ENCODE measurements at regions not wholly inside any gene's neighbourhood (a gene's known extent, or its start where the extent isn't known, plus 50 kb on each side); places are given as distances from the start of the nearest gene placed in this dataset.

GRCh38 chr18:1045658-1046057 lies 141.0 kb downstream of the ADCYAP1 start:
- no peak overlapping the region for H3K23ac ChIP-seq (ENCODE audit: low read length)
- H3K9ac ChIP-seq (ENCODE audit: low read length) = no peak overlapping the region
- no peak overlapping the region for H3K4ac ChIP-seq (ENCODE audit: low read depth, low read length)
- H3K14ac ChIP-seq (ENCODE audit: low read length) = no peak overlapping the region
- no peak overlapping the region for H3K4me3 ChIP-seq (ENCODE audit: low read depth, low read length)
- no peaks in the 10 kb centered on the region for H3K4me1 ChIP-seq (ENCODE audit: control insufficient read depth in 1 of 2, insufficient read depth in 2 of 2, low read length in 2 of 2)
- no peak overlapping the region for H4K8ac ChIP-seq (ENCODE audit: low read depth, low read length)
- H3K4me2 ChIP-seq (ENCODE audit: low read length) = no peak overlapping the region
- H2BK5ac ChIP-seq (ENCODE audit: low read depth, low read length, poor library complexity) = no peak overlapping the region
- no peak overlapping the region for H4K12ac ChIP-seq (ENCODE audit: low read depth, low read length)
- no peak overlapping the region for H2AK5ac ChIP-seq (ENCODE audit: low read length)
- H3K27ac ChIP-seq (ENCODE audit: low read depth, low read length) = no peak overlapping the region
- H3K9me3 ChIP-seq (ENCODE audit: insufficient read depth, low read depth, low read length) = no peaks in the 10 kb centered on the region
- no peak overlapping the region for H4K91ac ChIP-seq (ENCODE audit: low read depth, low read length)
- no peaks in the 10 kb centered on the region for H3K79me1 ChIP-seq (ENCODE audit: low read length)
- H2BK12ac ChIP-seq (ENCODE audit: low read length) = no peak overlapping the region
- 100% methylated on average over 1 of the region's 4 CpGs for WGBS (ENCODE audit: extremely low coverage, insufficient coverage, insufficient read length)
- no peaks in the 10 kb centered on the region for H3K27me3 ChIP-seq (ENCODE audit: insufficient read depth, low read length)
- H3K36me3 ChIP-seq (ENCODE audit: control insufficient read depth in 1 of 2, insufficient read depth in 2 of 2, low read length in 2 of 2) = no peaks in the 10 kb centered on the region
- DNase-seq = no peak
- H2BK120ac ChIP-seq (ENCODE audit: insufficient read depth, low read length, poor library complexity) = no peak overlapping the region
- no peaks in the 10 kb centered on the region for H3K79me2 ChIP-seq (ENCODE audit: control insufficient read depth, insufficient read depth, low read length, poor library complexity)
- H3K18ac ChIP-seq (ENCODE audit: low read length) = no peak overlapping the region
- no peak overlapping the region for H2AFZ ChIP-seq (ENCODE audit: insufficient read depth, low read length, poor library complexity)

- no peaks in the 10 kb centered on the region for H3K9me3 ChIP-seq (ENCODE audit: insufficient read depth, low read depth, low read length)
- H3K79me1 ChIP-seq (ENCODE audit: low read length) = no peaks in the 10 kb centered on the region
- H4K12ac ChIP-seq (ENCODE audit: low read depth, low read length) = no peak overlapping the region
- H2AFZ ChIP-seq (ENCODE audit: insufficient read depth, low read length, poor library complexity) = no peak overlapping the region
- no CpG with 5 or more reads among the region's 5 CpGs for WGBS (ENCODE audit: extremely low coverage, insufficient coverage, insufficient read length)
- no peak overlapping the region for H3K27ac ChIP-seq (ENCODE audit: low read depth, low read length)
- no peak overlapping the region for H4K91ac ChIP-seq (ENCODE audit: low read depth, low read length)
- no peak overlapping the region for H2BK12ac ChIP-seq (ENCODE audit: low read length)
- no peak overlapping the region for H2AK5ac ChIP-seq (ENCODE audit: low read length)
- DNase-seq = no peak
- H3K4me2 ChIP-seq (ENCODE audit: low read length) = no peak overlapping the region
- H3K4ac ChIP-seq (ENCODE audit: low read depth, low read length) = no peak overlapping the region
- H3K27me3 ChIP-seq (ENCODE audit: insufficient read depth, low read length) = no peaks in the 10 kb centered on the region
- H3K14ac ChIP-seq (ENCODE audit: low read length) = no peak overlapping the region
- no peaks in the 10 kb centered on the region for H3K36me3 ChIP-seq (ENCODE audit: control insufficient read depth in 1 of 2, insufficient read depth in 2 of 2, low read length in 2 of 2)
- H3K4me1 ChIP-seq (ENCODE audit: control insufficient read depth in 1 of 2, insufficient read depth in 2 of 2, low read length in 2 of 2) = no peaks in the 10 kb centered on the region
- no peak overlapping the region for H2BK5ac ChIP-seq (ENCODE audit: low read depth, low read length, poor library complexity)
- no peak overlapping the region for H3K18ac ChIP-seq (ENCODE audit: low read length)
- no peak overlapping the region for H2BK120ac ChIP-seq (ENCODE audit: insufficient read depth, low read length, poor library complexity)
- no peak overlapping the region for H3K9ac ChIP-seq (ENCODE audit: low read length)
- no peak overlapping the region for H4K8ac ChIP-seq (ENCODE audit: low read depth, low read length)
- no peak overlapping the region for H3K23ac ChIP-seq (ENCODE audit: low read length)
- no peaks in the 10 kb centered on the region for H3K79me2 ChIP-seq (ENCODE audit: control insufficient read depth, insufficient read depth, low read length, poor library complexity)
- H3K4me3 ChIP-seq (ENCODE audit: low read depth, low read length) = no peak overlapping the region
Measured at GRCh38 chr18:1047406-1047805, 142.7 kb downstream of the ADCYAP1 start.

GRCh38 chr18:1048032-1048431 lies 143.4 kb downstream of the ADCYAP1 start:
- Histone ChIP-seq H2AFZ (ENCODE audit: insufficient read depth, low read length, poor library complexity) (no peak overlapping the region), H3K36me3 (ENCODE audit: control insufficient read depth in 1 of 2, insufficient read depth in 2 of 2, low read length in 2 of 2) (no peaks in the 10 kb centered on the region), H3K18ac (ENCODE audit: low read length) (no peak overlapping the region), H2BK120ac (ENCODE audit: insufficient read depth, low read length, poor library complexity) (no peak overlapping the region), H3K27ac (ENCODE audit: low read depth, low read length) (no peak overlapping the region), H2AK5ac (ENCODE audit: low read length) (no peak overlapping the region), H3K4me2 (ENCODE audit: low read length) (no peak overlapping the region), H3K23ac (ENCODE audit: low read length) (no peak overlapping the region), H3K4ac (ENCODE audit: low read depth, low read length) (no peak overlapping the region), H3K79me1 (ENCODE audit: low read length) (no peaks in the 10 kb centered on the region), H2BK5ac (ENCODE audit: low read depth, low read length, poor library complexity) (no peak overlapping the region), H3K14ac (ENCODE audit: low read length) (no peak overlapping the region), H4K12ac (ENCODE audit: low read depth, low read length) (no peak overlapping the region), H4K8ac (ENCODE audit: low read depth, low read length) (no peak overlapping the region), H3K9ac (ENCODE audit: low read length) (no peak overlapping the region), H2BK12ac (ENCODE audit: low read length) (no peak overlapping the region), H4K91ac (ENCODE audit: low read depth, low read length) (no peak overlapping the region), H3K9me3 (ENCODE audit: insufficient read depth, low read depth, low read length) (no peaks in the 10 kb centered on the region), H3K4me1 (ENCODE audit: control insufficient read depth in 1 of 2, insufficient read depth in 2 of 2, low read length in 2 of 2) (no peaks in the 10 kb centered on the region), H3K79me2 (ENCODE audit: control insufficient read depth, insufficient read depth, low read length, poor library complexity) (no peaks in the 10 kb centered on the region), H3K4me3 (ENCODE audit: low read depth, low read length) (no peak overlapping the region), H3K27me3 (ENCODE audit: insufficient read depth, low read length) (no peaks in the 10 kb centered on the region)
- no CpG with 5 or more reads among the region's 4 CpGs for WGBS (ENCODE audit: extremely low coverage, insufficient coverage, insufficient read length)
- no peak for DNase-seq

- H3K79me2 ChIP-seq (ENCODE audit: control insufficient read depth, insufficient read depth, low read length, poor library complexity) = no peaks in the 10 kb centered on the region
- DNase-seq = no peak
- no peaks in the 10 kb centered on the region for H3K36me3 ChIP-seq (ENCODE audit: control insufficient read depth in 1 of 2, insufficient read depth in 2 of 2, low read length in 2 of 2)
- H2BK5ac ChIP-seq (ENCODE audit: low read depth, low read length, poor library complexity) = no peak overlapping the region
- H3K14ac ChIP-seq (ENCODE audit: low read length) = no peak overlapping the region
- H3K23ac ChIP-seq (ENCODE audit: low read length) = no peak overlapping the region
- no peaks in the 10 kb centered on the region for H3K27me3 ChIP-seq (ENCODE audit: insufficient read depth, low read length)
- H2BK120ac ChIP-seq (ENCODE audit: insufficient read depth, low read length, poor library complexity) = no peak overlapping the region
- no peak overlapping the region for H3K4ac ChIP-seq (ENCODE audit: low read depth, low read length)
- no peak overlapping the region for H4K91ac ChIP-seq (ENCODE audit: low read depth, low read length)
- H3K27ac ChIP-seq (ENCODE audit: low read depth, low read length) = no peak overlapping the region
- no peak overlapping the region for H2AFZ ChIP-seq (ENCODE audit: insufficient read depth, low read length, poor library complexity)
- H3K9me3 ChIP-seq (ENCODE audit: insufficient read depth, low read depth, low read length) = no peaks in the 10 kb centered on the region
- H2BK12ac ChIP-seq (ENCODE audit: low read length) = no peak overlapping the region
- H3K4me3 ChIP-seq (ENCODE audit: low read depth, low read length) = no peak overlapping the region
- no CpG with 5 or more reads among the region's 1 CpG for WGBS (ENCODE audit: extremely low coverage, insufficient coverage, insufficient read length)
- no peak overlapping the region for H3K4me2 ChIP-seq (ENCODE audit: low read length)
- no peak overlapping the region for H3K18ac ChIP-seq (ENCODE audit: low read length)
- H3K9ac ChIP-seq (ENCODE audit: low read length) = no peak overlapping the region
- no peak overlapping the region for H2AK5ac ChIP-seq (ENCODE audit: low read length)
- H3K4me1 ChIP-seq (ENCODE audit: control insufficient read depth in 1 of 2, insufficient read depth in 2 of 2, low read length in 2 of 2) = no peaks in the 10 kb centered on the region
- no peak overlapping the region for H4K12ac ChIP-seq (ENCODE audit: low read depth, low read length)
- H3K79me1 ChIP-seq (ENCODE audit: low read length) = no peaks in the 10 kb centered on the region
- H4K8ac ChIP-seq (ENCODE audit: low read depth, low read length) = no peak overlapping the region
Measured at GRCh38 chr18:1049173-1049572, 144.5 kb downstream of the ADCYAP1 start.

Measured in trophoblast cell (in vitro differentiated cells and primary cell).